ENCODE measurements at regions not wholly inside any gene's neighbourhood (a gene's known extent, or its start where the extent isn't known, plus 50 kb on each side); places are given as distances from the start of the nearest gene placed in this dataset.

DNA sequence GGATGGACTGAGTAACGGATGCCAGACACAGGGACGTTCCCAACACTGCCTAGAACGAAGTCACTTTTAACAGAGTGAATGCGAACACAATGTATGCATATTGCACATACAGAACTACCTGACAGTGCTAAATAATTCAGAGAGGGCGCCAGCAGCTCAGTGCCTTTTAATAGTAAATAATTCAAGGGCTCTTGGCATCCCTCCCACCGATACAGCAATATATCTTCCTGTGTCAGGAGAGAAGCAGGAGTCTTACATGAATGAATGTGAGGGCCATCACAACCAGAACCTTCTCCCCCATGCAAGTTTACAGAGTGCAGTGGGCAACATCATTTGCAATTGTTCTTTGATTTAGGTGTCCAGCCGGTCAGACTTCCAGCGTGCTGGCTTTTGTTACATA lies 88.4 kb upstream of the KCNG1 start:
- no peak for DNase-seq (ENCODE audit: low read depth in 2 of 3, low spot score in 2 of 3)

DNA sequence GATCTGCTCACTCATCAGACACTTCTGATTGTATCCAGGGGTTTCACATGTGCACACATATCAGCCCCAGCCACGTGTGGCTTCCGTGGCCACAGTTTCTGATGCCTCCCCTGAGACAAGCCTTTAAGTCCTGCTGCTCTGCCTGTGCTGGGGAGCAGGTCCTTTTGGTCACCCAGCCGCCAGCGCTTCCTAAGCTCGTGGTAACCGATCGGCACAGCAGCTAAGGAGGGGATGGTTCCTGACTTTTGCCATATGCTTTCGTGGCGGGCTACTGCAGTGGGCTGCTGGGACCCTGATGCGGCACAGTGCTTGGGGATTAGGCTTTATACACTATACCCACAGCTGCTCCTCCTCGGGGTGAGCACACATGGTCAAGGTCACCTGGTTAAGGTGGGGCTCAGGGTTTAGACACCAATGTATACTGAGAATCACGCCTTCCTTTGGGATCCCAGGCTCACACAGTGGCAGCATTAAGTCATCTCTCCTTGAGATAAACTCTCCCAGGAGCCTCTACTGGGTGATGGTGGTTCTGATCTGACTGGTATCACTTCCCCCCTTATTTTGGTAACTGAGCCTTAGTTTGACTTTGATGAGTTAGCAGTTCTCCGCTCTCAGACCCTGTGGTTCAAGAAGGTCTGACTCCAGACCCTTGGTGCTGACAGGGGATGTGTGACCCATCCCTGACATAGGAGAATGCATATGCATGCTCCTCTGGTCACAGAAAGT lies 85.9 kb upstream of the KCNG1 start:
- DNase-seq (ENCODE audit: low read depth in 2 of 3, low spot score in 2 of 3), result no peak

DNA sequence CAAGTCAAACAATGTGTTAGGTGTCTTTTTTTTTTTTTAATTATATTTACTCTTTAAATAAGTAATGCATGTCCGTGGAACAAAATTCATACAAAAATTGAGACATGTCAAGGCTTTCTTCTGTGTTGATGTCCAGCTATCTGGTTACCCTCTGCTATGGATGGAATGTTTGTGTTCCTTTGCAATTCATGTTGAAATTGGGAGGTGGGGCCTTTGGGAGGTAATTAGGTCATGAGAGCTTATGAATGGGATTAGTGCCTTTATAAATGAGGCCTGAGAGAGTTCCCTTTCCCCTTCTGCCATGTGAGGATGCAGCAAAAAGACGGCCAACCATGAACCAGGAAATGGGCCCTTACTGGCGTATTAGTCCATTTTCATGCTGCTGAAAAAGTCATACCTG lies 83.1 kb upstream of the KCNG1 start:
- no peak for DNase-seq (ENCODE audit: low read depth in 2 of 3, low spot score in 2 of 3)

DNA sequence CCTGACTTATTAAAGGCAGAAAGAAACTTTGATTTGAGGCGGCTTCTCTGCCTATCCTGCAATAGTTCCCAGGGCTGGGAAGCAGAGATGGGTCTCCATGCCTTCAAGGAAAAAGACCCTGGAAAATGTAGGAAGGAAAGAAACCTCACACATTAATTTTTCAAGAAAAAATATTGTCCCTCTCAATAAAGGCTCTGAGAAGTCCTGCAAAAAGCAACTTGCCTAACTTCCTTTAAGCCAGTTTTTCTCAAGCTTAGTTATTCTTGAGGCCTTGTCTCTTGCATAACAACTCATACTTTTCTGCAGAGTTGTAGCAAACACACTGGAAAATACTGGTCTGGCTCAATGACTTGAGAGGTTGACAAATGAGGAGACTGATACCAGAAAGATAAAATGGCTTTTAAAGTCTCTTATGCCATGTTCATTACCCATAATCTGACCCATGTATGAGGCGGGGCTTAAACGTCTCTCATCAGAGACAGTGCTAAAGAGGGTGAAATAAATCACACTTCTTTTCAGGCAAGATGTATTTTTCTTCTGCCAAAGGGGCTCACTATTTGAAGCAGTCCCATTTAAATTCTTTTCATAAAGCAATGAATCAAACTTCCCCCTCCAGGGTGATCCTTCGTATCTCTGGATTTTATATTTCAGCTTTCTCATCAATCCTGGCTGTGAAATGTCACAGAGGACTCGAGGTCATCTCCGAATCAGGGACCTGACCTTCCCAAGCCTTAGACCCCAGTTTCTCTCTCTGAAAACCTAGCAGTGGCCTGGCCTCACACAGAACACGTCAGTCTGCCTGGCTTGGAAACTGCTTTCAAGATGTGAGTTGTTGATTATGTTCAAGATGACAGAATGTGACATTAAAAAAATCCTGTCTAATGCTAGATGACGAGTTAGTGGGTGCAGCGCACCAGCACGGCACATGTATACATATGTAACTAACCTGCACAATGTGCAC lies 82.3 kb upstream of the KCNG1 start:
- DNase-seq (ENCODE audit: low read depth in 2 of 3, low spot score in 2 of 3), result no peak

DNA sequence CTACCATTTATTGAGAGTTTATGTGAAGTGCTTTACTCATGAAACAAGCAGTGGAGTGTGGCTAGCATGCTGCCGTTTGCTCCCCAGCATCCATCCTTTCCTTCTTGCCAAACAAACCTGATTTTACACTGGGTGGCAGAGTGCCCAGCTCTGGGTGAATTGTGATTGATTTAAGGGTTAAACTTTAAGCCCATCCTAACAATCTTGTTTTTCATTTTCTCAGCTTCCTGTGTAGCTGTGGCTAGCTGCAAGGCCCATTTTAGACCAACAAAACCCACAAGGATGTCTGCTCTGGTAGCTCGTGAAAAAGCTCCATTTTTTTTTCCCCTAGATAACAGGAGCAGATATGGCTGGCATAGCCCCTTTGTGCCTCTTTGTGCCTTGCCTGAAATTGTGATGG lies 77.7 kb upstream of the KCNG1 start:
- DNase-seq (ENCODE audit: low read depth in 2 of 3, low spot score in 2 of 3), result no peak

DNA sequence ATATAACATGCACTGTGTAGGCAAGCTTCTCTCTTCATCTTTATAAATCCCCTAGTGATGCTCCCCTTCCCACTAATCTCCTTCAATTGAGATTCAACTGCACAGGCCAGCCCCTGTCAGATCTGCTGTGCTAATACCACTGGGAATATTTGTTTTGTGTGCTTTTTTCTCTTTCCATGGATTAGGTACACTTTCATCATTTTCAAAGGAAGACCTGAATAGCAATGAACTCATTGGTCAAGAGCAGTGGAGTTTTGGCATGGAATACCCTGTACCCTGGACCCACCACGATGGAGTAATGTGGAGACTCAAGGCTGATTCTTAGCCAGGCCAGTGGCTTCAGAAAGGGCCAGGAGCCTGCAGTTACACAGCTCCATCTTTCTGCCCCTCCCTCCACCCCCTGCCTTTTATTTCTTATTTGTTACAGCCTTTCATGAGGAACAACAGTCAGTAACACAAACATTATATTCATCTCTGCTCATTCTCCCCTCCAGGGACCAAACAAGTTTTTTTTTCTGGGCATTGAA lies 75.4 kb upstream of the KCNG1 start:
- no peak for DNase-seq (ENCODE audit: low read depth in 2 of 3, low spot score in 2 of 3)

DNA sequence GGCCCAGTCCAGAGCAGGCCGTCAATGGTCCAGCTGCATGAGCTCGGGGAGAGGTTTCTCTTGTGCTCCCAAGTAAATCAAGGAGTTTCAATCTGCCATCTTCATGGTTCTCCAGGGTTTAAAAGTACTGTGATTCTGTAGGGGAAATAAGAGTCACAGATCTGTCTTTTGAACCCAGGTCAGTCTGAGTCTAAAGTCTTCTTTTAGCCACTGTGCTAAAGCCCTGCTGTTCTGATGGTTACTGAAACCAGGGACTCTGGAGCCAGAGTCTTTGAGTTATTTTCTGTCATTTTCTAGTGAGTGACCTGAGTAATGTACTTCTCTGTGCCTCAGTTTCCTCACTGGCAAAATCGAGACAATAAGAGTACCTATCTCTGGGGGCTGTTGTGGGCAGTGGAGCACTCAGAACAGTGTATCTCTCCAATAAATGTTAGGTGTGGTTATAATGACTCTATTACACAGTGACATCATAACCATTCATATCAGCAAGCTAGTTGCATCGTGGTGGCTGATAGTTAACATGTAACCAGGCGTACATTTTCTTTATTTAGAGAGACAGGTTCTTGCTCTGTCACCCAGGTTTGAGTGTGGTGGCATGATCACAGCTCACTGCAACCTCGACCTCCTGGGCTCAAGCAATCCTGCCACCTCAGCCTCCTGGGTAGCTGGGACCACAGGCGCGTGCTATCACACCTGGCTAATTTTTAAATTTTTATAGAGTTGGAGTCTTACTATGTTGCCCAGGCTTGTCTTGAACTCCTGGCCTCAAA lies 74.6 kb upstream of the KCNG1 start:
- no peak for DNase-seq (ENCODE audit: low read depth in 2 of 3, low spot score in 2 of 3)

DNA sequence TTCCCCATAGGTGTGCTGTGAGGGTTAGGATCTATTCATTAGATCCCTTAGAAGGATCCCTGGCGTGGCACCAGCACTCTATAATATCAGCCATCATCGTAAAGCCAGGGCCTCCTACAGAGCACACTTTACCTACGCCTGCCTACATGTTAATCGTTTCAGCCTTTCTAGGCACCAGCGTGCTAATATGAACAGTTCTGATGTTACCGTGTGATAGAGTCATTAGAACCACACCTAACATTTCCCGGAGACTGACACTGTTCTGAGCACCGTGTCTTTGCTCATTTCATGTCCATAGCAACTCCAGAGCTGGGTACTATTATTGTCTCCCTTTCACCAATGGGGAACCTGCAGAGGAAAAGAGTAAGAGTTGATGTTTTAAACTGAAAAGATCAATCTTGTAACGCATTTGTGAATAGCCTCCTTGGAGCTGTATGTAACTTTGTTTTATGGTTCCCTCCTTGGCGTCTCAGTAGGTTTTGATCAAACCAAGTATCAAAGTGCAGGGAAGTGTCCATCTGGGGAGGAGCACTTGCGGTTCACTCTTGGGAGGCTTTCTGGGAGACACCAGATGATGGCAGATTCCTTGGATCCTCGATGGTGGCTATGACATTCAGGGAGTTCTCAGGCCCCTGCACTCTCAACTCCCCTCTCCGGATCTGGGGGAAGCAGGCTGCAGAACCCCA lies 73.8 kb upstream of the KCNG1 start:
- no peak for DNase-seq (ENCODE audit: low read depth in 2 of 3, low spot score in 2 of 3)

DNA sequence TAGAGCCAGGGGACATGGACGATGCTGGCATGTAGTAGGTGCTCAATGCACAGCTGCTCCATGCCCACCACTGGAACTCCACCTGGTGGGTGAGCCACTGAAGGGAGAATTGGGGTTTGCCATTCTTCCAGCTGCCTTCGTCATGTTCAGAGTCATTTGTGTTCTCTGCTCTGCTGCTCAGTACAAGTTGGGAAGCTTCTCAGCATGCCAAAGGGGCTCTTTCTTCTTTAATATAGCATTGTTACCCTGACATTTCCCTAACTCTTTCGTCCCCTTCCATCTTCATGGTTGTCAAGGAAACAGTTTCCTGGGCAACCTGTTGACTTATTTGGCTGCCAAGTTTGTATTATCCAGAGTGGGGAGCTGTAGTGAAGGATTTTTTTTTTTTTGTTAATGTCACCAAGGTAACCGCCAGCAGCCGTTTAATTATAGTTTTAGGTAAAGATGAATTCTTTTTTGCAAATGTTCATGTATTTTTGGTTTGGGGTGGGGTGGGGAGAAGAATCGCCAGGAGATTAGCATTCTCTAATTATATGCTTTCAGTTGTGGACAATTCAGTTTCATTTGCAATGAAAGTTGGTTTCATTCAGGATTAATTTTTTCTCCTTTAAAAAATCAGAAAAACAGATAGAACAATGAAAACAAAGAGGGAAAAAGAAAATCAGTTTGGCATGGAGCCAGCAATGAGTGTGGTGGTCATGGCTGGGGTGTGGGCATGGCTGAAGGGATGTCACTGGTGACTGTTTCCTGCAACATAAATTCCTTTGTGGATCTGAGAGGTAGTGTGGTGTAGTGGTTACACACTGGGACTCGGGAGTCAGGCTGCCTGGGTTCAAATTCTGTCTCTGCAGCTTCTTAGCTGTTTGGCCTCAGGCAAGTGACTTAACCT lies 73.0 kb upstream of the KCNG1 start:
- DNase-seq (ENCODE audit: low read depth in 2 of 3, low spot score in 2 of 3), result no peak

DNA sequence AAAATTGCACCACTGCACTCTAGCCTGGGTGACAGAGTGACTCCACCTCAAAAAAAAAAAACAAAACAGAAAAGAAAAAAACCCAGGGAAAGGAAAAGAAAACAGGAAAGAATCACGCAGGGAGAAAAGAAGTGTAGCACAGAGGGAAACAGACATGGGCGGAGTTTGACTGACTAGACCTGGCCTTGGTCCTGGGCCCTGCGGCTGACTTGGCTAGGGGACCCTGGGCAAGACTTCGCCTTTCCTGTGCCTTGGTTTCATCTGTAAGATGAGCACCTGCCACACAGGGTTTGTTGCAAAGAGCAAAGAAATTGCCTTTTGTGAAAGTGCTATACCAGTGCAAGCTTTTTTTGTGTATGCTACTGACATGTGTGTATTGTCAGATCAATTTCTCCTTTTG lies 71.3 kb upstream of the KCNG1 start:
- no peak for DNase-seq (ENCODE audit: low read depth in 2 of 3, low spot score in 2 of 3)

DNA sequence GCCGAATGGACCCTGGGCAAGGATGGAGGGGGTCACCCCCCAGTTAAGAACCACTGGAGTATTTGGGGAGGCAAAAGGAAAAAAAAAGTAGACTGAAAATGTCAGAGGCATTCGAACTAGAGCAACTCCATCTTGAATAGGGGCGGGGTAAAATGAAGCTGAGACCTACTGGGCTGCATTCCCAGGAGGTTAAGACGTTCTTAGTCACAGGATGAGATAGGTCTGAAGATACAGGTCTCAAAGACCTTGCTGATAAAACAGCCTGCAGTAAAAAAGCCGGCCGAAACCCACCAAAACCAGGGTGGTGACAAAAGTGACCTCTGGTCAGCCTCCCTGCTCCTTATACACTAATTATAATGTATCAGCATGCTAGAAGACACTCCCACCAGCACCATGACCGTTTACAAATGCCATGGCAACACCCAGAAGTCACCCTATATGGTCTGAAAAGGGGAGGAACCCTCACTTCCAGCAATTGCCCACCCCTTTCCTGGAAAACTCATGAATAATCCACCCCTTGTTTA lies 70.4 kb upstream of the KCNG1 start:
- no peak for DNase-seq (ENCODE audit: low read depth in 2 of 3, low spot score in 2 of 3)

DNA sequence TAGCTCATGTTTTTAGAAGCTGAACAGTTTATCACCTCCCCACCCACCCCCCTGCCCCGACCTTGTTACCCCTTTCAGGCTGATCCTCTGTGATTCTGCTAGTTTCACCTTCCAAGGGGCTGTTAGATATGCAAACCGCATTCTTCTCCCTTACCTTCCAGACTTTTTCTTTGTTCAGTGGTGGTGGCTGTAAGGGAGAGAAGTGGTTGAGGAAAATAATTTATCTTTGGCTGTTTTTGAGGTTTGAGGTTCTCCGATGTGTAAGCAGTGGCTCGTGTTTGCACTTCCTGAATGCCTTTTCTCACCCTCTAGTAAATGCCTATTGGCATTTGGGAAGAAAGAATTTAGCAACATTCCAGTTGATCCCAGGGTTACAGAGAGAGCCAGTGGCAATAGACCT lies 69.4 kb upstream of the KCNG1 start:
- DNase-seq (ENCODE audit: low read depth in 2 of 3, low spot score in 2 of 3), result peak in 1 of 3 donors; percentile 12

DNA sequence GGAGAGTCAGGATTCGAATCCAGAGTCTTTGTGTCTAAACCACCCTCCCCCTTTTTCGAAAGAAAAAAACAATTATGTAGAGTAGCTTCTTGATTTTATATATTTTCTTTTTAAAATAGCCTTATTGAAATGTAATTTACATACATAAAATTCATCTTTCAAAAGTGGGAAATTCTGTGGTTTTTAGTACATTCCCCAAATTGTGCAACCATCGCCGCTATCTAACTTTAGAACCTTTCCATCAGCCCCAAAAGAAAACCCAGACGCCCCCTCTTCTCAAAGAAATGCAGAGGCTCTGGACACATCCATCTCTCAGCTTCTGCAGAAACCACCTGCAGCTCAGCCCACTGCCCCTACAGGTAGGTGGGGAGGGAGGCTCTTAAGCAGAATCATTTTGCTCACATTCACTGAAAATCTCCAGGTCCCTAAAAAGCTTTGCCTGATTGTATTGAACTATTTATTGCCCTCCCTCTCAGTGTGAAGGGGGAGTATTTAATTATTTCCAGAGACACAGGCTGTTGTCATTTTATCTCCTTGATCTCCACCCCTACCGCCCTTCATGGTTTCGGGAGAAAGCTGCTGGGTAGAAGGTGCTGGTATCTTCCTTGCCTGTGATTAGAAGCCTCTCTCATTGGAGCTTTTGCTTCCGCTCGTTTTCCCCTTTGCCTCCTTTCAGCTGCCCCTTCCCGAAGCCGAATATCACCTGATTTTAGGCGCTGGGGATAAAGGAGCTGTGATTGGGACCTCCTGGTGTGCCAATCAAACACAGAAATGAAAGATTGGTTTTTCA lies 68.7 kb upstream of the KCNG1 start:
- no peak for DNase-seq (ENCODE audit: low read depth in 2 of 3, low spot score in 2 of 3)

DNA sequence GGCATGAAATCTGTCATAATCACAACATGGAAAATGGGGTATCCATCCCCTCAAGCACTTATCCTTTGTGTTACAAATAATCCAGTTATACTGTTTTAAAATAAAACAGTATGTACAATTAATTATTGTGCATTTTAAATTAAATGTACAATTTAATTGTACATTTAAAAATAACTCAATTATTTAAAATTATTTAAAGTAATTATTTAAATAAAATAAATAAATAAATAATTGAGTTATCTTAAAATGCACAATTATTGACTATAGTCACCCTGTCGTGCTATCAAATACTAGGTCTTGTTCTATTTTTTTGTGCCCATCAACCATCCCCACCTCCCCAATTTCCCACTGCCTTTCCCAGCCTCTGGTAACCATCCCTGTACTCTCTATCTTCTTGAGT lies 66.9 kb upstream of the KCNG1 start:
- no peak for DNase-seq (ENCODE audit: low read depth in 2 of 3, low spot score in 2 of 3)

DNA sequence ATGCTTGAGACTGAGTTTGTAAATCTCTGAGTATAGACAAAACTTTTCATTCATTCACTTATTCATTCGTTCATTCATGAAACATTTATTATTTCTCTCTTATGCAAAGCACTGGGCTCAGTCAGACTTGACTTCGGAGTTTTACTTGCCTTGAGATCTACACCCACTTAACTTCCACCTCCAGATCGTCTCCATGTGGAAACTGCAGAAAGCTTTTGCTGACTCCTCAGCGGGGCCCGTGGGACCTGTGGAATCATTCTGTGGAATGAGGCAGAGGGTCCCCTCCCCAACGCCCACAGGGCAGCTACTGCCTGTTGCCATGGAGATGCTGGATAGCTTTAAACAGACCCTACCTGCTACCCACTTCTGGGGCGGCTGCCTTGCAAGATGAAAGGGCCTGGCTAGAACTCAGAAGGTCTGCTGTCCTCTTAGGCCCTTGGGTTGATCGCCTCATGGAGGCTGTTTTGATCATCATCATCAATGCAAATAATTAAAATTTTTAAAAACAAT lies 66.4 kb upstream of the KCNG1 start:
- DNase-seq (ENCODE audit: low read depth in 2 of 3, low spot score in 2 of 3), result no peak

DNA sequence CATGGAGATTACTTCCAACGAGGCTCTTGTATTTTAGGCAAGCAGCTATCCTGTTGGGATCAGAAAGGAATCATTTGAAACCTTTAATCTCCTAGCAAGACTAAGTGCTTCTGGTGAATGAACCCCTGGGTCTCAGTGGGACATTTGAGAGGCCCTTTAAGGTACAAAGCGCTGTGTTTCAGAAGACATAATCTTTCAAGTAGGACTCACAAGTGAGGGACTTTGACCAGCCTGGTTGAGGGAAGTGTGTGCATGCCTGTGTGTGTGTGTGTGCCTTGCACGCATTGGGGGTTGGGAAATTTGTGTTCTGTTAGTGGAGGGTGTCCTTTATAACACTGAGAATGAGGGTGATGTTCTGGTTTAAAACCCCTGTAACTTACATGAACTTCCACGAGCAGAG lies 64.4 kb upstream of the KCNG1 start:
- DNase-seq (ENCODE audit: low read depth in 2 of 3, low spot score in 2 of 3), result no peak

DNA sequence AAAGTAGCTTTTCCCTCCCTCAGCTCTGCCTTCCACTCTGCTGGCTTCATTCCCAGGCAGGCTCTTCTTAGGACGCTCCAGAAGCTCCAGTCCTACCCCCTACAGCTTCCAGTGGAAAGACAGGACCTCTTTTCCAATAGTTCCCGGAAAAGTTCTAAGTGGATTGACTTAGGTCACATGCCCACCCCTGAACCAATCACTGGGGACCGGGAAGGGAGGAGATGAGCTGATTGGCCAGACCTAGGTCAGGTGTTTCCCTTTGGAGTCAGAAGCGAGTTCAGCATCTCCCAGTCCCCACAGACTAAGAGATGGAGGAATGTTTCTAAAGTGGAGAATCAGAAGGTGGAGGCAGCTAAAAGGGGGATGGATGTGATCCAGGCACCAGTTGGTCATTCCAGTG lies 62.9 kb upstream of the KCNG1 start:
- no peak for DNase-seq (ENCODE audit: low read depth in 2 of 3, low spot score in 2 of 3)
